Nephron progenitor cell (in vitro differentiated cells): ENCODE measurements at regions not wholly inside any gene's neighbourhood (a gene's known extent, or its start where the extent isn't known, plus 50 kb on each side); places are given as distances from the start of the nearest gene placed in this dataset.

ENCODE experiments used
- DNase-seq: peaks from one replicate; pipeline ENCODE4 v3.0.0; 2021
- H3K27ac Mint-ChIP-seq: 2 replicates; pipeline ENCODE4 v1.8.0; 2021; ENCODE audit warnings: mild to moderate bottlenecking, moderate library complexity, mixed read lengths
- H3K27me3 Mint-ChIP-seq: 2 replicates; pipeline ENCODE4 v1.8.0; 2021; ENCODE audit warnings: mild to moderate bottlenecking, low read depth, mixed read lengths; ENCODE audit not compliant: poor library complexity
- H3K36me3 Mint-ChIP-seq: 2 replicates; pipeline ENCODE4 v1.8.0; 2021; ENCODE audit warnings: low read depth, mixed read lengths
- H3K4me1 Mint-ChIP-seq: 2 replicates; pipeline ENCODE4 v1.8.0; 2021; ENCODE audit warnings: mixed read lengths
- H3K4me3 Mint-ChIP-seq: 2 replicates; pipeline ENCODE4 v1.8.0; 2021; ENCODE audit warnings: mild to moderate bottlenecking, moderate library complexity, mixed read lengths
- H3K9me3 Mint-ChIP-seq: 2 replicates; pipeline ENCODE4 v1.8.0; 2021; ENCODE audit warnings: mild to moderate bottlenecking, moderate library complexity, mixed read lengths
- TF ChIP-seq, protein P1 (sequence below): fragments of 200-600 bp; sonication (generic); IDR thresholded peaks from 2 replicates; pipeline ENCODE4 v1.5.0; 2021; ENCODE audit warnings: antibody characterized with exemption

DNA sequence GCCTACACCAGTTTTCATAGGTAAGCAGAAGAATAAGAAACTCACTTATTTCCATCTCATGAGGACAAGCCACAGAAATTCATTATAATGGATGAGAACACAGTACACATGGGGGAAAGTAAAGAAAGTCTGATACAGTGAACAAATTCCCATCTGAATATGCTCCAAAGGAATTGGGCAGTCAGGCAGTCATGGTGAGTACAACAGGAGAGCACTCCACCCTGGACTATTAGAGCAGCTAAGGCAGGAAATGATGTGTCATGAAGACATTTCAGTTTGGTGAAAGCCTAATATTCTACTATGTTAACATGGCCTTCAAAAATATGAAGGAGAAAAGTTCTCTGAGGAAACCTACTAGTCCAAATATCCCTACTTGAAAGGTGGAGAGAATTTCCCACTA is 92.0 kb upstream of the PRDX4 start:
- H3K9me3 Mint-ChIP-seq: peaks cover 5% of the 10 kb centered on the region
- H3K27me3 Mint-ChIP-seq: no peaks in the 10 kb centered on the region
- DNase-seq: no peak
- no peak overlapping the region for H3K27ac Mint-ChIP-seq
- no peaks in the 10 kb centered on the region for H3K36me3 Mint-ChIP-seq
- TF ChIP-seq, protein P1, sequence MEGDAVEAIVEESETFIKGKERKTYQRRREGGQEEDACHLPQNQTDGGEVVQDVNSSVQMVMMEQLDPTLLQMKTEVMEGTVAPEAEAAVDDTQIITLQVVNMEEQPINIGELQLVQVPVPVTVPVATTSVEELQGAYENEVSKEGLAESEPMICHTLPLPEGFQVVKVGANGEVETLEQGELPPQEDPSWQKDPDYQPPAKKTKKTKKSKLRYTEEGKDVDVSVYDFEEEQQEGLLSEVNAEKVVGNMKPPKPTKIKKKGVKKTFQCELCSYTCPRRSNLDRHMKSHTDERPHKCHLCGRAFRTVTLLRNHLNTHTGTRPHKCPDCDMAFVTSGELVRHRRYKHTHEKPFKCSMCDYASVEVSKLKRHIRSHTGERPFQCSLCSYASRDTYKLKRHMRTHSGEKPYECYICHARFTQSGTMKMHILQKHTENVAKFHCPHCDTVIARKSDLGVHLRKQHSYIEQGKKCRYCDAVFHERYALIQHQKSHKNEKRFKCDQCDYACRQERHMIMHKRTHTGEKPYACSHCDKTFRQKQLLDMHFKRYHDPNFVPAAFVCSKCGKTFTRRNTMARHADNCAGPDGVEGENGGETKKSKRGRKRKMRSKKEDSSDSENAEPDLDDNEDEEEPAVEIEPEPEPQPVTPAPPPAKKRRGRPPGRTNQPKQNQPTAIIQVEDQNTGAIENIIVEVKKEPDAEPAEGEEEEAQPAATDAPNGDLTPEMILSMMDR: no peak
- no peak overlapping the region for H3K4me3 Mint-ChIP-seq
- H3K4me1 Mint-ChIP-seq: no peaks in the 10 kb centered on the region

DNA sequence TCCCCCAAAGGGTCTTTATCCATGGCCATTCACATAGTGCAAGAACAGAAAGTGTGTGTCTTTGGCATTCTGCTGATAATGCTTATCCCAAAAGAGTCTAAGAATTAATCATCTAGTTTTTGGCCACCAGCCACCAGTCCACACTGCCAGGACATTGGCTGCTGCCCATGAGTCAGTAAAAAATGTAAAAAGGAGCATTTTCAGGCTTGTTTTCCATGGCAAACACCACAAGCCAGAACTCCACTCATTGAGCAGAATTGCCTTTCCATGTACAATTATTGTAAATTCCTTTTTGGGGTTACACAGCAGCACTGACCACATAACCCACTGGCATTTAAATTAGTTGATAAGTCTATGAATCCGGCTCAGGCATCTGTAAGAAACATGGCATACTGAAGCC is 89.2 kb upstream of the PRDX4 start:
- H3K4me1 Mint-ChIP-seq: no peaks in the 10 kb centered on the region
- peaks cover 5% of the 10 kb centered on the region for H3K27me3 Mint-ChIP-seq
- TF ChIP-seq, protein P1: no peak
- no peaks in the 10 kb centered on the region for H3K36me3 Mint-ChIP-seq
- H3K27ac Mint-ChIP-seq: no peak overlapping the region
- no peak for DNase-seq
- H3K9me3 Mint-ChIP-seq: no peaks in the 10 kb centered on the region
- no peak overlapping the region for H3K4me3 Mint-ChIP-seq

DNA sequence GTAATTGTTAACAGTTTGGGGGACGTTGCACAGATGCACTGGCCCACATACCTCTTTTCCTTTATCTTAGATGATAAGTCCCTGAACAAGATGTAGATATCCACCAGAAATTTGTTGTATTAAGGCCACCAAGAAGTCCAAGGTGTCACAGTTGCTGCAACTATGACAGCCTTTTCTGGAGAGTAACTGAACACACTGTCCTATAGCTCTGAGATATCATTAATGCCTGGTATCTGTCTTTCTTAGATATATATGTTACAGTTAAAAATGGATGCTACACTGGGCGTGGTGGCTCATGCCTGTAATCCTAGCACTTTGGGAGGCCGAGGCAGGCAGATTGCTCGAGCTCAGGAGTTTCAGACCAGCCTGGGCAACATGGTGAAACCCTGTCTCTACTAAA is 77.8 kb upstream of the PRDX4 start:
- H3K27me3 Mint-ChIP-seq: no peaks in the 10 kb centered on the region
- H3K4me3 Mint-ChIP-seq: no peak overlapping the region
- H3K27ac Mint-ChIP-seq: no peak overlapping the region
- no peaks in the 10 kb centered on the region for H3K4me1 Mint-ChIP-seq
- TF ChIP-seq, protein P1: no peak
- no peaks in the 10 kb centered on the region for H3K9me3 Mint-ChIP-seq
- H3K36me3 Mint-ChIP-seq: no peaks in the 10 kb centered on the region
- DNase-seq: no peak

DNA sequence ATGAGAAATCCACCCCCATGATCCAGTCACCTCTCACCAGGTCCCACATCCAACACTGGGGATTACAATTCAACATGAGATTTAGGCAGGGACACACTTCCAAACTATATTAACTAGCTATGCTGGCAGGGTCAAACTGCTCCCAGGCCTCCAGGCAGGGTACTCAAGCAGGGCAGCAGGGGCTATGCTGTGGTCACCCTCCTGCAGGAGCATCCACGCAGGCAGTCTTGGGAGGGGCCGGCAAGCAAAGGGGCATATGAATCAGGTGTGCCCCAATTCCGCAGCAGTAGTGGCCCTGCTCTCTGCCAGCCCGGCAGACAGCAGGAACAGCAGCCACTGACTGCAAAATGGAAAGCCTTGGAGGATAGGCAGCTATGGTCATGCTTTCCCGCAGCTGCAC is 74.6 kb upstream of the PRDX4 start:
- no peaks in the 10 kb centered on the region for H3K9me3 Mint-ChIP-seq
- TF ChIP-seq, protein P1: no peak
- no peaks in the 10 kb centered on the region for H3K27me3 Mint-ChIP-seq
- no peak overlapping the region for H3K27ac Mint-ChIP-seq
- no peak for DNase-seq
- H3K4me1 Mint-ChIP-seq: no peaks in the 10 kb centered on the region
- H3K4me3 Mint-ChIP-seq: no peak overlapping the region
- H3K36me3 Mint-ChIP-seq: no peaks in the 10 kb centered on the region

DNA sequence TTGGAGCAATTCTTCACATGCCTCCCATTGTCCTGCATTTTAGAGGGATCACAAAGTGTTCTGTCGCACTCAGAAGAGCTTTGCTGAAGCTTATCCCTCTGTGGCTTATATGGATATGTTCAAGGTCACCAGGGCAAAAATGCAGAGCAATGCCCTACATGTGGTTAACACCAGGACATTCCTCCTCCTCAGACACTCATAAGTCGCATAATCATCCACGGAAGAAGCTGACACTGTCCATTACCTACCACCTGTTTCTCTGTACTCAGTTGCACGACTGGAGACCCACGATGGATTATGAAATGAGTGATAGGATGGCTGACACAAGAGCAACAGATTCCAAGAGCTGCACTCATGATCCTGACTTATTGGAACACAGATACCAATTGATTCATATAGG is 68.7 kb upstream of the PRDX4 start:
- no peaks in the 10 kb centered on the region for H3K36me3 Mint-ChIP-seq

DNA sequence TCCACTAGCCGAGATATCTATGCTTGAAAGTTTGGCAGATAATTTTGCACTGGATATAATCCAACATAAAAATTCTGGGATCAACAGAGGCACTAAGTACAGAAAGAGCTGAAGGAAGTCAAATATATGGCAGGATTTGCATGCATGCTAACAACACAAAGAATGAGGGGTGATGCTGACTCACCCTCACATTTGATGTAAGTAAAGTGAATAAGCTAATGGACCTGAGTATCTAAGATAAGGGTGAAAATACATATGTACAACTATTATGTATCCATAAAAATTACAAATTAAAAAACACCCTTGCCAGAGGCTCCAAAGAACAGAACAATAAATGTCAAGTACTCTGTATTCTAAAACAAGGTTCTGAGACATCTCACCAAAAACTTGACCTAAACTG is 63.8 kb upstream of the PRDX4 start:
- no peak for DNase-seq
- TF ChIP-seq, protein P1: no peak
- peaks cover 12% of the 10 kb centered on the region for H3K27me3 Mint-ChIP-seq
- H3K4me1 Mint-ChIP-seq: no peaks in the 10 kb centered on the region
- no peaks in the 10 kb centered on the region for H3K9me3 Mint-ChIP-seq
- H3K27ac Mint-ChIP-seq: no peak overlapping the region
- H3K36me3 Mint-ChIP-seq: no peaks in the 10 kb centered on the region
- no peak overlapping the region for H3K4me3 Mint-ChIP-seq

More for the DNA sequence above, 68.7 kb upstream of the PRDX4 start:
- Mint-ChIP-seq H3K4me3 (no peak overlapping the region), H3K27me3 (peaks cover 3% of the 10 kb centered on the region), H3K4me1 (no peaks in the 10 kb centered on the region), H3K9me3 (no peaks in the 10 kb centered on the region), H3K27ac (no peak overlapping the region)
- TF ChIP-seq, protein P1: no peak
- DNase-seq: no peak
